GM03348 (cell line): ENCODE measurements at regions not wholly inside any gene's neighbourhood (a gene's known extent, or its start where the extent isn't known, plus 50 kb on each side); places are given as distances from the start of the nearest gene placed in this dataset.

Experiments
- DNase-seq: peaks from one replicate; pipeline ENCODE4 v3.0.0; 2012; ENCODE audit warnings: low spot score

DNA sequence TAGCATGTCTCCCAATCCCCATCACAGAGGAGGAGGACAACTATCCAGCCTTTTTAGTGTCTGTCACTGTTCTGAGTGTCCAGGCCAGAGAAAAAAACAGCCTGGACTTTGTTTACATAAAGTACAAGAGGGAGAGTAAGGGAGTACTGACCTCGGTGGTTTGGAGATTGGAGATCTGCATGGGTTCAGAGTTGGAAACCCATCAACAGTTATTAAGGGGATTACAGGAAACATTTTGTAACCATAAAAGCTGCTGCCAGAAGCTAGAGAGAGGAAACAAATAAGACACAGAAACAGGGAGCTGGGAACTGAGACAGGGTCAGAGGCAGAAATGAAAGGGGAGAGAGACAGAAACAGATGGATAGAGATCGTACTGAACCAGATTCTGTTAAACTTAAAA, 131.5 kb upstream of the CTTNBP2NL start:
- no peak for DNase-seq

DNA sequence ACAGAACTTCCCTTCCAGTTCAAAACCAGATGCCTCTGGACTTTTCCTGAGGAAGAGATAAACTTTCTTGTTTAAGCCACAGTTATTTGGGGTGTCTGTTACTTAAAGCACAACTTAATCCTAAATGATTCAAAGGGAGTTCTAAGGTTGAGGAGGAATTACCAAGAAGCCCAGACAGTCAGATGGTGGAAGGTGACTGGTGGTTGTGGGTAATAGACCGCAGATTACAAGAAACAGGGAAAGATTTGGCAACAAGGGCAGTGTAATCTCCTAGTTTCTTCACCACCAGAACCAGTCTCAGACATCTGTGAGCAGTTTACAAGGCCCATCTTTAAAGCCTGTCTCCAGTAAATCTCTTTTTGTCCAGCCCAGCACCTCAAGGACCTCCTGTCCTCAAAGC, 130.1 kb upstream of the CTTNBP2NL start:
- DNase-seq, result no peak

DNA sequence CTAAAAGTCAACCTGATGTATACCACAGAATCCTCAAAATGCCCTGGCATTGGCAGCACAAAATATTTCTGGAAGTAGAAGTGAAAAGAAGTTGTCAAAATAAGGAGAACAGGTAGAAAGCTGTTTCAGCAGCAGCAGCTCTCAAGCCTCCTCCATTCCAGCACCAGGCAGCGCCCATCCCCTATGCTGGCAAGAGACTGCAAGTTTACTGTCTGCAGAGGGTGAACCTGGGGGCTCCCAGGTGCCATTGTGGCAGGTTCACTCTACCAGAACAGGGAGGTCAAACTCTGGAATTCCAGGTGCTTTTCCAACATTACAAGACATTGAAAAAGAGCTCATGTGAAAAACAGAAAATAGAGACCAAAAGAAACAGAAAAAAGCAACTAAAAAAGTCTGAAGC, 128.8 kb upstream of the CTTNBP2NL start:
- DNase-seq, result no peak

DNA sequence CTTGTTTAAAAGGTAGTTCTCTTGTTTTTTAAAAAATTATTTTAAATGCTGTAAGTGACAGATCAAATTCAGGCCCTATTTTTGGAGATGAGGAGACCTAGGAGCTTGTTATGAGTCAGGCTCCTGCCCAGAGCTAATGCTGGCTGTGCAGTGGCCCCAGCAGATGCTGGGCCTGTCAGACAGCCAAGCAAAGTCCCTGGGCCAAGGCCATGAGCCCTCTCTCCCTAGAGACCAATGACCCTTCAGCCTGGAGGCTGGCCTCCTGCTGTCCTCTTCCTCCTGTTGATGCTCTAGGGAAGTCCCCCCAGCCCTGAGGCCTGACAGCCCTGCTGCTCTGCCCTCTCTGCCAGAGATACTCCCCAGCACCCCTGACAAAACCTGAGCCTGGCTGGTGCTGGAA, 128.1 kb upstream of the CTTNBP2NL start:
- DNase-seq, result no peak

DNA sequence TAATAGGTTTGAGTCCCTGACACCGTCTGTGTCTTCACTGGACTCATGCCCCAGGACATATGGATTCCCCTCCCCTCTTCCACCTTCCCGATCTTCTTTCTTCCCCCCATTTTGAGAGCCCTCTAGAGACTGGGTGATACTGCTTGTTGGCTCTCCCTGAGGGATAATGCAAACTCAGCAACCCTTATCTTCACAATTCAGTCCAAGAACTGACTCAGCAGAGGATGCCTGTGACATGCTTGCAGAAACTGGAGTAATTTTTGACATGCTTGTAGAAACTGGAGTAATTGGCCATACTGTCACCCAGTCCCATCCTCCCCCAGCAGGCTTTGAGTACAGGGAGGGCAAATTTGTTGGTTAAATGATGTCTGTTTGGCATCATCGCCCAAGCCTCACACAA, 127.6 kb upstream of the CTTNBP2NL start:
- DNase-seq, result no peak

DNA sequence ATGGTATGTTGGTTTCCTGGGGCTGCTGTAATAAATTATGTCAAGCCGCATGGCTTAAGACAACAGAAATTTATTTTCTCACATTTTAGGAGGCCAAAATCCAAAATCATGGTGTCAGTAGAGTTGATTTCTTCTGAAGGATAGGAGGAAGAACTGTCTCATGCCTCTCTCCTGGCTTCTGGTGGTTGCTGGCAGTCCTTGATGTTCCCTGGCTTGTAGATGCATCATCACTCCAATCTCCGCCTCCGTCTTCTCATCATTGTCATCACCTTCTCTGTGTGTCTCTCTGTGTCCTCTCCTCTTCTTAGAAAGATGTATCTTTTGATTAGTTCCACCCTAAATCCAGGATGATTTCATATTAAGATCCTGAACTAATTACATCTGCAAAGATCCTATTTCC, 124.7 kb upstream of the CTTNBP2NL start:
- no peak for DNase-seq

DNA sequence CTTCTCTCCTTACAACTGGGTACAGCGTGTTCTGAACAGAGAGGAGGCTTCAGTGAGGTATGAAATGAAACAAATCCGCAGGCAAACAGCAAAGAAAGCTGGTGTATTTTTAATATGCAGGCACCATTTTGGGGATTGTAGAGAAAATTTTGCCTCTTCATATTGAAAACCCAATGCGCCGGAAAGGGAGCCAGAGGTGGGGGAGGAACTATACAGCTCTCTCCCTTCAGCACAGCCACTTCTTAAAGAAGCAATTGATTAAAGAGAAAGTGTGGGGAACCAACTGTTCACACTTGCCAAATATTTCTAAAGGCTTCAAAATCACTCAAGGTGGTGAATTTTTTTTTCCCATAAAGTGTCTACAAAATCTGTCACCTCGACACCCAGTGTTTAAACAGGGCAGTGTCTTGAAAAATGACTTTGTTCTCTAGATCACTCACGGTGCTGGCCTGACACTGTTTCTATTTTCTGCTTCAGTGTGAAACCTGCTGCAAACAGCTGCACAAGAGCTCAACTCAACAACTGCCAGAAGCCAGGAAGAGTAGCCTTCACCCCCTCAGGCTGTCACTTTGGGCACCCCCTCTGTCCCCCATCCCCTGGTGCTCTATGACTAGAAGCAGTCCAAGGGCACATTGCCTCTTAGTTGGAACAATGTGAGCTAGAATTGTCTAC, 123.8 kb upstream of the CTTNBP2NL start:
- no peak for DNase-seq

DNA sequence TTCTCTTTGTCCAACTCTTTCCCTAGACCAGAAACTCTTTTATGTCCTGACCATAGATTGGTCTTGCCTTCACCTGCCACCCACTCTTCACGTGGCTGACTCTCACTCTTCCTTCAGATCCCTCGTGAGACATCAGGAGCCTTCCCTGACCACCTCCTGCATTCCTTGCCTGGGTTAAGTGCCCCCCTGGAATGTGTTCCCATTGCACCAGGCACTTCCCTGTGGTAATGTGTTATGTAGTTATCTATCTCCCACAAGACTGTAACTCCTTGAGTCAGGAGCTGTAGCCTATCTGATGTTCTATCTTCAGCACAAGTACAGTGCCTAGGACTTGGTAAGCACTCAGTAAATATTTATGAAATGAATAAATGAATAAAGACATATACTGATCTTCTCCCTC, 111.2 kb upstream of the CTTNBP2NL start:
- no peak for DNase-seq

DNA sequence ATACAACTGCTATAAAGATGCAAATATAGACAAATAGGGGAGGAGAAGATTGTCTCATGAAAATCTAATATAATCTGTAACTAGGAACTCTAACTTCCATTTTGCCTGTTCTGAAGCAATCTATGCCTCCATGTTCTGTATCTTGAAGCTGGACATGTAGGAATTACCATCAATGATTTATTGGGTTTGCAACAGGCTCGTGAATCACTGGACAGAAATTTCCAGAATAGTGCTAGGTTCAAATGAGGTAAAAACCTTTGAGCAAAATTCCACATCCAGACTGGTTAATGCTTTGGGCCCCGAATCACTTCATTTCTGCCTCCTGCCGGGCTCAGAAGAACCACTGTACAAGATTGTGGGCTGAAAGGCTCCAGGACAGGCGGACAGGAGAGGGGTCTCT, 110.7 kb upstream of the CTTNBP2NL start:
- DNase-seq, result no peak

DNA sequence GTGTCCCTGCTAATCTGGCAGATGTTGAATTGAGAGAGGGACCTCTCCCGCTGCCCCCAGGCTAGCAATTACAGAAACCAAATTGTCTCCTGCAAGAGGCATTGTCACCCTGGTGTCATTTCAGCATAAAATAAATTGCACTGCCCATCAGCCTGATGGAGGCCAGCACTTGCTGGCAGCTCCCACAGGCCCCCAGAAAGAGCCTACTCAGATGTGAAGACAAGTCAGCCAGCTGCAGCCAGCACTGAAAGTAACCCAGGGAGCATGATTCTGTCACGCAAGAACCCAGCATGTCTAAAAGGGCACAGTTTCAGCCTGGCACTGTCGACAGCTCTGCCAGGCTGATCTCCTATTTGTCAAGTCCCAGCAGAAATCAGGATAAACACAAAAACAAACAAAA, 110.3 kb upstream of the CTTNBP2NL start:
- no peak for DNase-seq

DNA sequence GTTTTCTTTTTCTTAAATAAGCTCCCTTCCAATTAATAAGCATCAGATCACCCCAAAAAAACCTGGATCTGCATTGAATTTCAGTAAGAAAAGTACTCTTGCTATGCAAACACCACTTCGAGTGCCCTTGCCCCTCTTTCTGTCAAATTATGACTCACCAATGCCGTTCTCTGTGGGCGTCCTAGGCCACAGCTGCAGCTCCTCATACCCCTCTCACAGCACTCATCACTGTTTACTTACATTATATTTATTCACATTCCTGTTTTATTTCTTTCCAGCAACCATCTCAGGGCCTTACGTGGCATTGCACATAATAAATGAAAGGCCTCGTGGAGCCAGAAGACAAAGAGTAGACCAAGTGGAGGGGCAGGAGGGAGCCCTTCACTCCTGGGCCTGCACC, 99.1 kb upstream of the CTTNBP2NL start:
- no peak for DNase-seq

DNA sequence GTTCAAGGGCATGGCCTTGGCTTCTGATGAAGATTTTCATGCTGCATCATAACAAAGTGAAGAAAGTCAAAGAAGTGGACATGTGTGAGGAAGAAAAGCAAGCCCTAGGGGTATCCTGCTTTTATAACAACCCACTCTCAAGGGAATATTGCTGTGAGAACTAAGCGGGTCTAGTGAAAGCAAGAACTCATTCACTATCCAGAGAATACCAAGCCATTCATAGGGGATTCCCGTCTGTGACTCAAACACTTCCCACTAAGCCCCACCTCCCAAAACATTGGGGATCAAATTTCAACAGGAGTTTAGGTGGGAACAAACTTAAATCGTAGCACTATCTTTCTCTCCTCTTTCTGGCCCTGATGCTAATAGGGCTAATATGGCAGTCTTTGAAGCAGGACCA, 98.5 kb upstream of the CTTNBP2NL start:
- DNase-seq, result no peak

DNA sequence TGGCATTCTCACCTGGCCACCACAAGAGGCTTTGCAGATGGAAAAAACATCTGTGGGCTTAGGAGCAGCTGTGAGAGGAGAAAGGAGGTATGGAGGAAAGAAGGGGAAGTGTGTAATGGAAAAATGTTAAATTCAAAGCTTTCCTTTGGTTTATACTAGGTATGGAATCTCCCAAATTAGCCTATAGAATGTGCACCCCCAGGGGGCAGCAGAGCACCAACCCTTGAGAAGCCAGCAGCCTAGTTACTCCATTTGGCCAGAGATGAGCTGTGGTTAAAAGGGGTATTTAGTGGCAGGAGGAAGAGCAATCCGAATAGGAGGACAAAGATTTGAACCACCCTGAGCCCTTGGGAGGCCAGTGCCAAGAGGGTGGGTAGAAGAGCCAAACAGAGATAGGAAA, 97.5 kb upstream of the CTTNBP2NL start:
- peak; percentile 74 for DNase-seq

DNA sequence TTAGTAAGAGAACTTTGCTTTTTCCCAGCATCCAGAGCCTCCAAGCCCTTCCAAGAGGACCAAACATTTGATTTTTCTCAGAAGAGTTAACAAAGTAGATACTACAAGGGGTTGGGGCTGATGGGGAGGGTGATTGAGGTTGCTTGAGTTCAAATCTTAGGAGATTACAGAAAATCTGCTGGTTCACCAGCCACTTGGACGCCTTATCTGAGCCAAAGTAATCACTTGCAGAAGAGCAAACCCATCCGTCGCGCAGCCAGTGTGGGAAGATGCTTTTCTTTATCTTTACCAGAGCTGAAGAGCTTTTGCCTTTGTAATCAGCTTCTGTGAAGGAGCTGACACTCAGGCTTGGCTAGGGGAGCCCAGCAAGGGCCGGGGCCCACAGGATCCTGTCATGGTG, 91.9 kb upstream of the CTTNBP2NL start:
- no peak for DNase-seq

DNA sequence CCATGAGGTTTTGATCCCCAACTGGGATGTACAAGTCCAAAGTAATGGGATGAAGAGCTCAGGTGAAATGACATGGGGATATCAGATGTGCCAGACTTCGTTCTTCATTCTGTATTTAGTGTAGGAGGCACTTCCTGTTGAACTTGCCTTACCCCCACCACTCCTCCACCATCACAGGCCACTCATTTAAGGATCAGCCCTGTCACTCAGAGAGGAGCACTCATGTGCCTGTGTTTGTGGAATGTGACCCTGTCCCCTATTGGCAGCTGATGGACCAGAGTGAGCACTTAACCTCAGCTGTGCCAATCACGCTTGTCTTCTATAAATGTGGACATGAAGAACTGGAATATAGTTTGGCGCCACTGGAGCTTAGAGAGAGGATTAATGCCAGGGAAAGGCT, 91.4 kb upstream of the CTTNBP2NL start:
- no peak for DNase-seq

DNA sequence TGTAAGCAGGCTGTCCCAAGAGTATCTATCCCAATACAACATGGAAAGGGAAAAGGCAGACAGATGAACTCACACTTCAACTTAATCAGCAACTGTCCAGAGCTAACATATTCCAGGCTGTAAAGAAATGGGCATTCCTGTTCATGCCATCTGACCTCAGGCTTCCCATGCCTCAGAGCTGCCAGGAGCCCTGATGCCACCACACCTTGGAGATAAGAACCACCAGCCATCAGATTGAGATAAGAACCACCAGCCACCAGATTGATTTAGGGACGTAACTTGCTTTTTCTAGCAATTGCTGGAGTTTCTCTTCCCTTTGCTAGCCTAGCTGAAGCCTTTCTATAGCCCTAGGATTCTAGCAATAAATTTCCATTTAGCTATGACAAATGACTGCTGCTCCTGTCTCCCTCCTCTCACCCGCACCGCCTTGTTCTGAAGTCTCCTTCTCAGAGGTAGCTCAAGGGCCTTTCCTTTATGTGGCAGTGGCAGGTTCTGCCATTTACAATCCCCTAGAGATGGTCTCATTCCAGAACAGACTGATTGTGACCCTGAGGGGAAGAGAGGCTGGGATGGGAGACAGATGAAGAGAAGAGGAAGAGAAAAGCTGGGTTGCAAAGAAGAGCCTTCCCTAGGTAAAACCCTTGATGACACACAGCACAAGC, 88.0 kb upstream of the CTTNBP2NL start:
- DNase-seq, result no peak

DNA sequence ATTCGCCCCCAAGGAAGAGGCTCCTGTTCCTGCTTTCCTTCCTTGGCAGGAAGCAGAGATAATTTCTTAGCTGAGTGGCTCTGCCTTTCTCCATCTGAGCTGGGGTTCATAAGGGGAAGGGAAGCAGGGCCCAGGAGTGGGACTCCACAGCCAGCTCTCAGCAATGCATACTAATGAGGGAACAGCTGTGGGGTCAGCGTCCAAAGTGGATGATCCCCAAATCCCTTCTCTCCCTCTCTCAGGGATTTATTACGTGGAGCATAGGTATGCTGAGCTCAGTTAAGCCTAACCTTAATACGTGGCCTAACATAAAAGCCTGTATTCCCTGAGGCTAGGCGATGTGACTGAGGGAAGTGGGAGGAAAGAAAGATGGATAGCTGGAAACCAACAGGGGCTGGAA, 87.3 kb upstream of the CTTNBP2NL start:
- DNase-seq, result no peak

DNA sequence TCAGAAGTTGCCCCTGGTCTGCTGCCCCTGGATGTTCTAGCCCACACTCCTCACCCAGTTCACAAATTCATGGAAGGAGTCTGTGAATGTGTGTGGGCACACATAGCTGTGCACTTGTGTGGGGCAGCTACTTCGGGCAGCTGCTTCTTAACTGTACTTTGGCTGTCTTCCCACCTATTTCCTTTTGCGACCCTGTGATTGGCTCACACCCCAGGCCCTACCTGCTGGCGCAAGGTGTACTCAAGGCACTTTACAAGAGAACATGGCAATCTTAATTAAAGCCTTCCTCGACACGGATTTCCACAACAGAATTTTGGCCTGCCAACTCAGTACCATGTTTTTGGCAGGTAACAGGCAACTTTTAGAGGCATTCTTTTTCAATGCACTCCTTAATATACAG, 86.5 kb upstream of the CTTNBP2NL start:
- no peak for DNase-seq

DNA sequence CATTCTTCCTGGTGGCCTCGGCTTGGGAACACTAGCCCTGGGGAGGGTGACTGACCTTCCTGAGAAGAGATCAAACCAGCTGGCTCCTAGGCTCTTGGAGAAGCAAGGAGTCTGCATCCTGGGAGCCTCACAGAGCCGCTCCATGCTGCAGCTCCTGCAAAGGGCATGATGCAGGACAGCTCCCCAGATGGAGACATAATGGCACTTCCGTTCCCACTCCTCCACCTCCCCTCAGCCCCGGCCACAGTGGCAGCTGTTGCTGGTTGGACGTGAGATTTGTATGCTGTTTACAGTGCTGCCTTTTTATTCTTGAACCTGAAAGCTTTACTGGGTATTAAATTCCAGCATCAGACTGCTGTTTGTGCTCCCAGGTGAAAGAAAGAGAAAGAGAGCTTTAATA, 83.7 kb upstream of the CTTNBP2NL start:
- no peak for DNase-seq

DNA sequence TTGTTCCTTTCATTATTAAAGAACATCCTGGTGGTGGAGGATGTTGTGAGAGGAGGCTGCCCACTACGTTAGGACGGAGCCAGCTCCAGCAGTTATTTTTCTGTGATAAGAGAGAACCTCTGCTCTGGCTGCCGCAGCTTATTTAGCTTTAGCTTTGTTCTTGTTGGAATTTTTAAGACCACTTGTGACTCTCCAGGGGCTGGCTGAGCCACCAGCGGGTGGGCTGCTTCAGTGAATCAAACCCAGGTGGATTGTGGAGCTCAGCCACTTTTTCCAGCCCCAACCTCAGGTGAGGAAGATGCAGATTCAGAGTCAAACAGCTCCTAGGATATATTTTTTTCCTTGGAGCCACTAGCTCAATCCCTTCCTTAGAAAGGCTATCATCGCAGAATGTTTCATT, 83.1 kb upstream of the CTTNBP2NL start:
- no peak for DNase-seq

DNA sequence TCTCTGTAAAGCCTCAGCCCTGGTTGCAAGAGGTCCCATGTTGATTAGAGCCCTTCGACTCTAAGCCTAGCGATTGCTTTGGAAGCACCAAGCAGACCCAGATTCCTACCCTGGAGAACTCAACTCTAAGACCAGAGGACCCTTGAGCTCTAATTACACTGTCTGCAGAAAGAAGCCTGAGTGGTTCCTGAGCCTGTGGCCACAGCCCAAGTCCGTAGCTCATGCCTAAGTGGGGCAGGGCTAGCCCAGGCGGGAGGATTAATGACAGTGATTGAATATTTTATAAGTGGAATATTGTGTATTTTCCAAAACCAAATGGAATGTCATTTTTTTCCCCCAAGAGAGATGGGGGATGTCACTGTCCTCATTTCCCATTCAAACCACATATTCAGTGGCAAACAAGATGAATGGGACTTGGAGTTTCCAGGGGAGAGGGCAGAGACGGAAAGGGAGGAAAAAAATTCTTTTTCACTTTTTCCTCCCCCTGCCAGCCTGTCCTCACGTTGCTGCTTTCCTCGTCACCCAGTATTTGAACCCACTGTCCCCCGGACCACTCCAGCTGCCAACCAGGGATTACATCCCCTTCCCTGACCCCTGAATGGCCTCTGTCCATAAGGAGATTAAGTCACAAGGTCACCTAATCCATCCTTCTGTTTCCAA, 79.6 kb upstream of the CTTNBP2NL start:
- DNase-seq, result no peak

DNA sequence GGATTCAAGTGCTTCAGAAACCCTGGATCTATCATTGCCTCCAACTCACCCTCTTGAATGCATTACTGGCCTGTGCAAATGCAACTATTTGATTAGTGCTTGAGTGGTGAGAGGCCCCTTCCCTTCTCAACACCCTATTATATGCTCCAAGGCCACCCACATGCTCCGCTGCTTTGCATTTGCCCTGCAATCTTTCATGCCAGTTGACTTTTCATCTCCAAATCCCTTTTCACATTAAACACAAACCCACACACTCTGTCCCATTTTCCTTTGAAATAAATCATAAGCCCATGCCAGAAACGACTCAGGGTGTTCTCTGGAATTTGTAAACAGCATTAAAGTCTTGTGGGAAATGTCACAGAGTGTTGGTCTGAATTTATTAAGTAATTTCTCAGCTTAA, 78.9 kb upstream of the CTTNBP2NL start:
- no peak for DNase-seq

DNA sequence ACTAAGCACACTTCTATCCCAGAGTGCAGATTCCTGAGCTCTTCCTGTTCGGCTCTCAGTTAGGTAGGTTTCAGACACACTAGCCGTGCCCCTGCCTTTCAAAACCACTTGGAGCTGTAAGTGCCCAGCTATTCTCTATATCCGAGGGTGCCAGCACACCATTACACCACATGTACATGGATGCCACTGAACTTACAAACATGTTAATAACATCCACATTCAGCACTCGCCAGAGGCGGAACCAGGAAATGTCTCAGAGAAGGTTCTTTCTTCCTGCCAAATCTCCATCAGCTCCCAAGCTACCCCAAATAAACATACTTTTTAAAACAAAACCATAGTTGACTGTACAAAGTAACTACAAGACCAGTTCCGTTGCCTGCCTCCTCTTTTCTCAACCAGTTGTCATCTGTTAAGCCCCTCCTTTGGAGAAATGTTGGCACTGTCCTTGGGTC, 78.4 kb upstream of the CTTNBP2NL start:
- DNase-seq, result no peak

DNA sequence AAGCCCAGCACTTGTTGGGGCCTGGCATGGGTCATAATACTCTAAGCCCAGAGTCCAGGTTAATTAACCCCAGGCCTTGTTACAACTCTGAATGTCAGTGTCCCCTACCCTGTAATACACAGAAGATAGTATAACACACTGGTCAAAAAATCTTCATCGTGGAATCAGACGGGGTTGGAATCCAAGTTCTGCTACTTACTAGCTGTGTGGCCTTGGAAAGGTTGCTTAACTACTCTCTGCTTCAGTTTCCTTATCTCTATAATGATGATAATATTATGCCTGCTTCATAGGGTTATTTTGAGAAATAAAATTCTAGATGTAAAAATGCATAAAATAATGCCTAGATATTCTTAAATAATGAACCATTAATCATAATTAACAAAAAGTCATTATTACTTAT, 77.8 kb upstream of the CTTNBP2NL start:
- no peak for DNase-seq
